Body of pancreas (tissue), 4 donors: ENCODE measurements at regions not wholly inside any gene's neighbourhood (a gene's known extent, or its start where the extent isn't known, plus 50 kb on each side); places are given as distances from the start of the nearest gene placed in this dataset.

Source experiments
- ATAC-seq: fragments of 150-250 bp; one replicate; pipeline ENCODE4 v1.9.1; 2016
- DNase-seq, 4 donors: peaks; one replicate each; pipeline ENCODE4 v3.0.0-alpha.2; 2019
- H3K27ac ChIP-seq, 4 donors: fragments of 200-600 bp; sonication (generic); 1 replicate in 3 of 4; 2 replicates in 1 of 4; pipeline versions ENCODE4 v1.5.1 to v1.6.1; 2016 to 2019; ENCODE audit warnings: mild to moderate bottlenecking in 1 of 4, mixed read lengths in 1 of 4, moderate library complexity in 1 of 4
- H3K27me3 ChIP-seq, 2 donors: fragments of 200-600 bp; sonication (generic); one replicate each; pipeline ENCODE4 v1.6.0; 2016; ENCODE audit warnings: mild to moderate bottlenecking in 1 of 2
- H3K36me3 ChIP-seq, 2 donors: fragments of 200-600 bp; sonication (generic); replicated peaks in 1 of 2; 2 replicates each; pipeline ENCODE4 v1.5.1; 2016; ENCODE audit warnings: low read depth in 2 of 2; ENCODE audit not compliant: insufficient read depth in 1 of 2
- H3K4me1 ChIP-seq: fragments of 200-600 bp; sonication (generic); one replicate; pipeline ENCODE4 v1.6.0; 2016
- H3K4me3 ChIP-seq, 2 donors: fragments of 200-600 bp; sonication (generic); 1 replicate in 1 of 2; 2 replicates in 1 of 2; pipeline ENCODE4 v1.5.1; 2016 to 2019
- H3K9me3 ChIP-seq, 3 donors: fragments of 200-600 bp; sonication (generic); 1 replicate in 2 of 3; 2 replicates in 1 of 3; pipeline ENCODE4 v1.5.1; 2016
- CTCF ChIP-seq, 7 experiments: fragments of 450-650 bp in 4 of 7; fragments of 200-600 bp in 3 of 7; sonication (generic) in 3 of 7; IDR thresholded peaks; one replicate each; pipeline ENCODE4 v1.5.1; 2016 to 2019; ENCODE audit warnings: antibody characterized with exemption in 7 of 7
- POLR2A ChIP-seq, 3 donors: fragments of 450-650 bp; IDR thresholded peaks; one replicate each; pipeline ENCODE4 v1.6.1; 2016; ENCODE audit warnings: antibody characterized with exemption in 3 of 3, mild to moderate bottlenecking in 2 of 3
- WGBS, 2 donors: methylation state at CpG; one replicate each; pipeline ENCODE4 v1.1.5; 2017; 5-methylcytosine and 5-hydroxymethylcytosine counted together
- intact Hi-C: fragments of 100-400 bp; cut with DNase I; formaldehyde crosslinking; loops from one replicate; pipeline ENCODE4 v1.15.1; 2023

GRCh38 chr5:138646671-138647070 is 71.5 kb upstream of the HSPA9 start:
- WGBS, 2 donors = 81 to 86% methylated on average over 10 to 11 of the region's 11 CpGs
- DNase-seq (no peak), ATAC-seq (no peak)
- intact Hi-C loops = no loop called here
- Histone ChIP-seq H3K4me3 (no peak overlapping the region), H3K27me3 (no peaks in the 10 kb centered on the region), H3K4me1 (peaks cover 2% of the 10 kb centered on the region), H3K9me3 (no peaks in the 10 kb centered on the region), H3K27ac (no peak overlapping the region), H3K36me3 (no peaks in the 10 kb centered on the region)
- TF ChIP-seq POLR2A (IDR thresholded peaks at IDR 0.05) (no peak), CTCF (IDR thresholded peaks at IDR 0.05) (no peak)

GRCh38 chr5:138645778-138646575 is 70.8 kb upstream of the HSPA9 start:
- H3K4me1 ChIP-seq = peaks cover 4% of the 10 kb centered on the region
- H3K4me3 ChIP-seq = no peak overlapping the region
- no peak overlapping the region for H3K27ac ChIP-seq
- intact Hi-C loops = no loop called here
- no peak for ATAC-seq
- no peaks in the 10 kb centered on the region for H3K27me3 ChIP-seq
- H3K9me3 ChIP-seq = no peaks in the 10 kb centered on the region
- 78% methylated on average over 5 of the region's 5 CpGs for WGBS, 2 donors
- no peaks in the 10 kb centered on the region for H3K36me3 ChIP-seq
- no peak for TF ChIP-seq CTCF (IDR thresholded peaks at IDR 0.05)
- TF ChIP-seq POLR2A (IDR thresholded peaks at IDR 0.05) = no peak
- no peak for DNase-seq

- no peaks in the 10 kb centered on the region for H3K9me3 ChIP-seq
- ATAC-seq = no peak
- H3K36me3 ChIP-seq = no peaks in the 10 kb centered on the region
- no peak overlapping the region for H3K27ac ChIP-seq
- TF ChIP-seq POLR2A (IDR thresholded peaks at IDR 0.05) = no peak
- no peak for TF ChIP-seq CTCF (IDR thresholded peaks at IDR 0.05)
- intact Hi-C loops = no loop called here
- peaks cover 4% of the 10 kb centered on the region for H3K4me1 ChIP-seq
- no peak overlapping the region for H3K4me3 ChIP-seq
- DNase-seq = no peak
- H3K27me3 ChIP-seq = no peaks in the 10 kb centered on the region
- WGBS, 2 donors = 74 to 79% methylated on average over 5 of the region's 5 CpGs
Measured at GRCh38 chr5:138643040-138643791, 68.0 kb upstream of the HSPA9 start.

- intact Hi-C loops = no loop called here
- ATAC-seq = peak; percentile 74
Measured at GRCh38 chr5:138641547-138642298, 66.5 kb upstream of the HSPA9 start.

More at GRCh38 chr5:138641547-138642298, 66.5 kb upstream of the HSPA9 start:
- no peaks in the 10 kb centered on the region for H3K36me3 ChIP-seq
- TF ChIP-seq CTCF (IDR thresholded peaks at IDR 0.05) = peak; percentile 29 to 77 (median 68)
- TF ChIP-seq POLR2A (IDR thresholded peaks at IDR 0.05) = no peak
- no peak overlapping the region for H3K4me3 ChIP-seq
- H3K27ac ChIP-seq = no peak overlapping the region
- DNase-seq = peak; percentile 54 to 80 (median 72)
- H3K9me3 ChIP-seq = no peaks in the 10 kb centered on the region
- H3K4me1 ChIP-seq = peaks cover 4% of the 10 kb centered on the region
- 37 to 42% methylated on average over 11 to 18 of the region's 18 CpGs for WGBS, 2 donors
- H3K27me3 ChIP-seq = no peaks in the 10 kb centered on the region
